Colonic mucosa (tissue), 4 donors: ENCODE measurements at regions not wholly inside any gene's neighbourhood (a gene's known extent, or its start where the extent isn't known, plus 50 kb on each side); places are given as distances from the start of the nearest gene placed in this dataset.

Experiments used
- DNase-seq: peaks from one replicate; pipeline ENCODE4 v3.0.0-alpha.2; 2020
- H3K27ac ChIP-seq: fragments of 200-600 bp; one replicate; pipeline ENCODE4 v1.8.0; 2021
- H3K27me3 ChIP-seq: fragments of 200-600 bp; one replicate; pipeline ENCODE4 v1.8.0; 2021
- H3K36me3 ChIP-seq: fragments of 200-600 bp; one replicate; pipeline ENCODE4 v1.8.0; 2021
- H3K4me1 ChIP-seq: fragments of 200-600 bp; one replicate; pipeline ENCODE4 v1.8.0; 2021; ENCODE audit warnings: mild to moderate bottlenecking
- H3K4me3 ChIP-seq: fragments of 200-600 bp; one replicate; pipeline ENCODE4 v1.8.0; 2021
- H3K9ac ChIP-seq, 2 donors: one replicate each; pipeline ENCODE4 v1.7.0; 2013; ENCODE audit warnings: control low read depth in 2 of 2, low read depth in 2 of 2, low read length in 2 of 2
- H3K9me3 ChIP-seq: fragments of 200-600 bp; one replicate; pipeline ENCODE4 v1.8.0; 2021
- intact Hi-C: fragments of 100-400 bp; cut with DNase I; formaldehyde crosslinking; loops from one replicate; pipeline ENCODE4 v1.14.1; 2022
- TF ChIP-seq, protein P1 (sequence below): fragments of 200-600 bp; IDR thresholded peaks from one replicate; pipeline ENCODE4 v1.8.0; 2022; ENCODE audit warnings: antibody characterized with exemption, mild to moderate bottlenecking
- donor health status: healthy.
- donor health status: DM: no; HTN: no; CAD: no.
- donor health status: DM: no; HTN: no; CAD: no.

DNA sequence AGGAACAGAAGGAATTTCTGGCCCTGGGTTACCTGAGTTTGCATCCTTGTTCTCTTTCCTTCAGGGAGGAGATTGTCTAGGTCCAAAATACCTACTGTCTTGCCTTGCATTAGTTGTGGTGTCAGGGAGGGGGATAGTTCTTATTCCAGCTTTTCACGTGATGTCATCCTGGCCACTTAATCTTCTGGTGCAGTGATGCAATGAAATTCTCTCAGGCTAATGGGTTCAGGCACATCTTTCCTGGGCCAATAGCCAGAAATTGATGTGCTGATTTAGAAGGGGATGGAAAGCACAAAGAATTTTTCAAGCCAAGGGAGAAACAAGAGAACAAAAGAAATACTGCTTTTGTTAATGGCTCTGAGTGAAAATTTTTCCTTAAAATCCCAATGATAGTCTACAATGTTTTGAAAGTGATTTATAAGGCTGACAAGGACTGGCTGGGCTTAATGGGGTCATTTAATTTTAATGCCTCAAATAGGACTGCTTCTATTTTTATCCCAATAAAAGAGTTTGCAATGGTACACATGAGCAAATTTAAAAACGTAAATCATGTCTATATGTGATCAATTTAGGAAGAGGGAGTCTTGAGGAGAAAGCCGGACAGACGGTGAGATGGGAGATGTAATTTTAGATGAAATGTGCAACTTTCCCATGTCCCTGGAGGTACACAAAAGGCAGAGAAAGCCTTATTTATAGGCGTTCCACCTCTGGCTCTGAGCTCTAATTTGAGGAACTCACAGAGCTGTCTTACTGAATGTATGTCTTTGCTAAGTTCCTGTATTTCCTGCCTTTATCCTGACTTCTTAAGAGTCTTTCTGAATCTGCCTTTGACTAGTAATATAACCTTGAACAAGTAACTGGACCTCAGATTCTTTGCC is 89.3 kb upstream of the SV2C start:
- no peak for DNase-seq
- Histone ChIP-seq H3K36me3 (no peaks in the 10 kb centered on the region), H3K4me3 (no peak overlapping the region), H3K4me1 (no peaks in the 10 kb centered on the region), H3K27me3 (no peaks in the 10 kb centered on the region), H3K9me3 (no peaks in the 10 kb centered on the region), H3K27ac (no peak overlapping the region), H3K9ac (no peak overlapping the region)
- intact Hi-C loops = no loop called here
- TF ChIP-seq, protein P1, sequence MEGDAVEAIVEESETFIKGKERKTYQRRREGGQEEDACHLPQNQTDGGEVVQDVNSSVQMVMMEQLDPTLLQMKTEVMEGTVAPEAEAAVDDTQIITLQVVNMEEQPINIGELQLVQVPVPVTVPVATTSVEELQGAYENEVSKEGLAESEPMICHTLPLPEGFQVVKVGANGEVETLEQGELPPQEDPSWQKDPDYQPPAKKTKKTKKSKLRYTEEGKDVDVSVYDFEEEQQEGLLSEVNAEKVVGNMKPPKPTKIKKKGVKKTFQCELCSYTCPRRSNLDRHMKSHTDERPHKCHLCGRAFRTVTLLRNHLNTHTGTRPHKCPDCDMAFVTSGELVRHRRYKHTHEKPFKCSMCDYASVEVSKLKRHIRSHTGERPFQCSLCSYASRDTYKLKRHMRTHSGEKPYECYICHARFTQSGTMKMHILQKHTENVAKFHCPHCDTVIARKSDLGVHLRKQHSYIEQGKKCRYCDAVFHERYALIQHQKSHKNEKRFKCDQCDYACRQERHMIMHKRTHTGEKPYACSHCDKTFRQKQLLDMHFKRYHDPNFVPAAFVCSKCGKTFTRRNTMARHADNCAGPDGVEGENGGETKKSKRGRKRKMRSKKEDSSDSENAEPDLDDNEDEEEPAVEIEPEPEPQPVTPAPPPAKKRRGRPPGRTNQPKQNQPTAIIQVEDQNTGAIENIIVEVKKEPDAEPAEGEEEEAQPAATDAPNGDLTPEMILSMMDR = no peak

DNA sequence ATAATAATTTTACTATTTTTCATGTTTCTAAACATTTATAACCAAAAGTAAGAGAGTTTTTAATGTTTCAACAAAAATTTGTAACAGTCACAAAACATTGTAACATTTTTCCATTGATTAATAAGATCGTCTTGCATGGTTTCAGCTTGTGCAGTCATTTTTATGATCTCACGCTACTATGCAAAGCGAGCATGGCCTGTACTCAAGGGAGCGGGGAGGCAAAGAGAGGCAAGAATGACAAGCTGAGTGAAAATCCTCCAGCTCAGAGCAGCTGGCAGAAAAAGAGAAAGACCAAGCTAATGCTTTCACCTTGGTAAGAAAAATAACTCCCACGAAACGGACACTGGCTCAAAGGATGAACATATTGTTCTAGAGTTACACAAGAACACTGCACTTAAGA is 90.0 kb upstream of the SV2C start:
- no peak for DNase-seq
- Histone ChIP-seq H3K36me3 (no peaks in the 10 kb centered on the region), H3K9ac (no peak overlapping the region), H3K9me3 (no peaks in the 10 kb centered on the region), H3K27me3 (no peaks in the 10 kb centered on the region), H3K4me3 (no peak overlapping the region), H3K27ac (no peak overlapping the region), H3K4me1 (no peaks in the 10 kb centered on the region)
- TF ChIP-seq, protein P1 = no peak
- intact Hi-C loops = no loop called here

DNA sequence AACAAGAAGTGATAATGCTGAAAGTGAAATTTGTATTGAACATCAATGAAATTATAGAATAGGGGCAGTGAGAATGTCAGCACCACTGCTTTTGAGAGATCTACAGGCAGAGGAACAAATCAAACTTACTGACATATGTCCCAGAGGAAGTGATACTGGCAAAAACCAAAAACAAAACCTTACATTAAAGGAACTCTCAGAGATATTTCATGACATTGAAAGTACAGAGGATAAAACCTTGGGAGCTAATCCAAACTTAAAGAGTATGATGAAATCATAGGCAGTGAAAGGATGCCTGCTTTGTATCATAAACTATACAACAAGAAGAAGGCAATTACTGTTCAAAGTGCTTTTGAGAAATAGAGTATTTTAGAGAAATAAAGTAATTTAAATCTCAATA is 90.4 kb upstream of the SV2C start:
- TF ChIP-seq, protein P1 = no peak
- Histone ChIP-seq H3K9me3 (no peaks in the 10 kb centered on the region), H3K4me3 (no peak overlapping the region), H3K9ac (no peak overlapping the region), H3K27ac (no peak overlapping the region), H3K36me3 (no peaks in the 10 kb centered on the region), H3K27me3 (no peaks in the 10 kb centered on the region), H3K4me1 (no peaks in the 10 kb centered on the region)
- DNase-seq = no peak
- intact Hi-C loops = no loop called here

DNA sequence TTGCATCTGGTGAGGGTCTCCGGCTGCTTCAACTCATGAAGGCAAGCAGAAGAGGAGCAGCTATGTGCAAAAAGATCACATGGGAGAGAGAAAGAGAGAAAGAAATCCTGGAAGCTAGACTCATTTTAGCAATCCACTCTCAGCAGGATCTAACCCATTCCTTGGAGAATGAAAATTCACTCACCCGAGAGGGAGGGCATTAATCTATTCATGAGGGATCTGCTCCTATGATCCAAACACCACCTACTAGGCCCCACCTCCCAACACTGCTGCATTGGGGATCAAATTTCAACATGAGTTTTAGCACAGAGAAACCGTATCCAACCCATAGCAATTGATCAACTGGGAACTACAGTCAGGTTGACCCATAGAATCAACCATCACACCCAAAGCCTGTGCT is 98.1 kb upstream of the SV2C start:
- intact Hi-C loops = no loop called here
- Histone ChIP-seq H3K9ac (no peak overlapping the region), H3K4me3 (no peak overlapping the region), H3K36me3 (no peaks in the 10 kb centered on the region), H3K27me3 (no peaks in the 10 kb centered on the region), H3K27ac (no peak overlapping the region), H3K9me3 (no peaks in the 10 kb centered on the region), H3K4me1 (no peaks in the 10 kb centered on the region)
- TF ChIP-seq, protein P1 = no peak
- no peak for DNase-seq

DNA sequence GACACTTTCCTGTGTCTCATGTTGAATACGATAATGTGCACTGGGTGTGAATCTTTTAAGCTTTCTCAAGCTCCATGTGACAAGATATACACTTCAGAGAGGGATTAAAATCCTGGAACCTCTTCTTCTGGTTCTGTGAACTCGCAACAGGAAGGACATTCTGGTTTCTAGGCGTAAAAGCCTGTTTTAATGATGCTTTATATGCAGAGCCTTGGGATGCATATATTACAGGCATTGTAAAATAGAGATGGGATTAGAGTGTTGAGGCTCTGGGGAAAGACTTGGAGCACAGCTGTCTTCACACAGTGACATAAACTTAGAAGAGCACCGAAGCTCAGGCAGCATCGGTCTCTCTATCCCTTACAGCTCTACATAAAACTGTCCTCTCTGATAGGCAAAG is 107.7 kb upstream of the SV2C start:
- no peaks in the 10 kb centered on the region for H3K9me3 ChIP-seq
- intact Hi-C loops = no loop called here
- TF ChIP-seq, protein P1 = no peak
- H3K36me3 ChIP-seq = no peaks in the 10 kb centered on the region
- no peaks in the 10 kb centered on the region for H3K4me1 ChIP-seq
- no peak overlapping the region for H3K4me3 ChIP-seq
- no peak overlapping the region for H3K9ac ChIP-seq
- H3K27me3 ChIP-seq = no peaks in the 10 kb centered on the region
- H3K27ac ChIP-seq = no peak overlapping the region
- DNase-seq = no peak
